HS-5 (cell line): ENCODE measurements at regions not wholly inside any gene's neighbourhood (a gene's known extent, or its start where the extent isn't known, plus 50 kb on each side); places are given as distances from the start of the nearest gene placed in this dataset.

ENCODE experiments used
- DNase-seq: peaks from one replicate; pipeline ENCODE4 v3.0.0-alpha.2; 2012; ENCODE audit warnings: low read depth

DNA sequence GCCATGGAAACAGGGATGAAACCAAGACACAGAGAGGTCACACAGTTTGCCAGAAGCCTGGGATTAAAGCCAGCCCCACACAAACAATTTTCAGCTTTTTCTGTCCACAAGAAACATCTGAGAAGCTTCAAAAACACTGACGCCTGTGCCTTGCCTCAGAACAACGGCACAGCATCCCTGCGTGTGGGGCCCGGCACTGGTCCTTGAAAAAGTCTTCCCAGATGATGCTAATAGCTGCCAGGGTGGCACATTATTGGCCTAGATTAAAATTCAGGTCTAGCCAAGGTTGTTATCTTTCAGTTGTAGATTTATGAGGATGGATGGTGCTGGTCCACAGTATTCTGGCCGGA, 321.4 kb downstream of the HAPSTR1 start:
- no peak for DNase-seq

DNA sequence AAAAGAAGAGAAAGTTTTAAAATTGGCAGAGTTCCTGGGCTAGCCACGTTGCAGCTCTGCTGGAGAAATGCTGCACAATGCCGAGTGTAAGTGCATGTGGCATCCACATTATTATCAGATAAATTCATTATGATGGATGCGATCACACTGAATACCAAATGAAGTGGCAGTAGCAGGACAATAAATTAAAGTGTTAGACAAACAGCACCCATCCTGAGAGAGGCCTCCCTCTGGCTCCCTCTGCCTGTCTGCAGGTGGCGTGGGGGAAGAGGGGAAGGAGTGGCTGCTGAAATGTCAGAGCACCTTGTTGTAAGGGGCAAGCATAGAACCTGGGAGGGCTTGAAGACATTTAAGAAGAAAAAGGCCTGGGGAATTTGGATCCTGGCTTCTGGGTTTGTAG, 324.1 kb downstream of the HAPSTR1 start:
- no peak for DNase-seq

DNA sequence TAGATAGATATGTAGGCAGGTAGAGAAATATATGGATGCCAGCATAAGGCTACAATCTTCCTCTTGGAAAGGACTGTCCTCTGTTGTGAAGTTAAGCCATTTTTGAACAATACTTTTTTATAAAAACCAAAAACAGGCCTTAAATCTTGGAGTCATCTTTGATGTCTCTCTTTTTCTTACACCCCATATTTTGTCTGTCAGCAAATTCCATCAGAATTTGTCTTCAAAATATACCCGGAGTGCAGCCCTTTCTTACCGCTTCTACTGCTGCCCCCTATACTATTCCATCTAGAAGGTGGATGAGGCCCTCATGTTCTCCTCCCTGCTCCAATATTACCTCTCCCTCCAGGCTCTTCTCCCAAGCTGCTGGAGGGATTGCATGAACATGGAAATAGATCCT, 326.5 kb downstream of the HAPSTR1 start:
- no peak for DNase-seq

DNA sequence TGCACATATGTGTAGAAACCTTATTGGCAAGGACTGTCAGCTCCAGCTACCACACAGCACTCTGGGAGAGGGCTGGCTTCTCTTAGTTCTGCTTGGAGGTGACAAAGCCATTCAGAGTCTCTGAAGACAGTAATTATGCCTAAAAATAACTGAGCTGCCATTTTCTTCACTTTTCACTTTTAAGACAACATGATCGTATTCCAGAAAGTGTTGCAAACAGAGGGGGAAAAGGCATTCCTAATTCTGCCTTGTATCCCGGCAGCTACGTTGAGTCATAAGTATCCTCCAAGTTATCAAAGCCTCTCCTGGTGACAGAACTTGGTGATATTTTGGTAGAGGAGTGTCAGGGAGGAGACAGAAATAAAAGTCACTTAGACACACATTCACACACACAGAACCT, 327.7 kb downstream of the HAPSTR1 start:
- DNase-seq = no peak

DNA sequence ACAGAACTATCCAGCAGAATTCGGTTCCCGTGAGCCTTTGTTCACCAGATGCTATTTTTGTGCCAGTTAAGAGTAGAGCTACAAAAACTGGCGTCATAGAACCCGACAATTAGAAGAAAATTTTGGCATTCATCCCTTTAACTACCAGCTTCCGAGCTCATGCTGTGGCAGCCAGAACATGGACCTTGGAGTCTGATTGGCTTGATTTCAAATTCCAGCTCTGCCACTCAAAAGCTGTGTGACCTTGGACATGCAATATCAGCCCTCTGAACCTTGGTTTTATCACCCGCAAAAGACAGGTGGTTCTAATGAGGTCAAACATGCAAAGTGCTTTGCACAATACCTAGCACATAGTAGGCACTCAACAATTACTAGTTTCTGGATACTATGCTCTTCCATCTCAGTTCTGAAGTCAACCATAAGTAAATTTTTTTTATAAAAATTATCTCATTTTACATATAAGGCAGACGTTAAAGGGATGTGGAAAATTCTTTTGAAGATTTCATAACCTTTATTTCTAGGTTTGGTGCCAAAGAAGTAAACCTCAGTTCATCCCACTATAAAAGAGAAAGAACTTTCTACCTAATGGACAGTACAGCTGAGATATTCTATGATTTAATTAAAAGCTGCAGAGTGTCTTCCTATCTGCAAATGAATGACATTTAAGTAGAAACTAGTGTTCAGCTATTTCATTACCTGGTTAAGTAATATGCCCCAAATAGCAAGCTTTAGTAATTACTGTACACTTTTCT, 331.5 kb downstream of the HAPSTR1 start:
- no peak for DNase-seq

DNA sequence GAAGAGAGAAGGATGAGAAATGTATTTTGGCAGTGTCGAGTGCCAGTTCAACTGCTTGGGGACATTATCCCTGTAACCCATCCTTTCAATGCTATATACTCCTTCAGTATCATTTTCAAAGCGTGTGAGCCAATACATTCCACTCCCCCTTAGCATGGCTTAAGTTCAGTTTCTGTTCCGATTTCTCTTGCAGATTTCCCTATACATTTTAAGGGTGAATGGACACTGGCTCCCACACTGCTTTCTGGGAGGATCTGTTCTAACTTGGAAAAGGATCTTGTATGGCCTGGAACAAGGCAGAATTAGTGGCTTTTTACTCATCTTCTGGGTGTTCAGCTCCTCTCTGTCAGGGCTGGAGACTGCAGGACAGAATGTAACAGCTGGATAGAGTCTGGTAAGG, 333.8 kb downstream of the HAPSTR1 start:
- no peak for DNase-seq

DNA sequence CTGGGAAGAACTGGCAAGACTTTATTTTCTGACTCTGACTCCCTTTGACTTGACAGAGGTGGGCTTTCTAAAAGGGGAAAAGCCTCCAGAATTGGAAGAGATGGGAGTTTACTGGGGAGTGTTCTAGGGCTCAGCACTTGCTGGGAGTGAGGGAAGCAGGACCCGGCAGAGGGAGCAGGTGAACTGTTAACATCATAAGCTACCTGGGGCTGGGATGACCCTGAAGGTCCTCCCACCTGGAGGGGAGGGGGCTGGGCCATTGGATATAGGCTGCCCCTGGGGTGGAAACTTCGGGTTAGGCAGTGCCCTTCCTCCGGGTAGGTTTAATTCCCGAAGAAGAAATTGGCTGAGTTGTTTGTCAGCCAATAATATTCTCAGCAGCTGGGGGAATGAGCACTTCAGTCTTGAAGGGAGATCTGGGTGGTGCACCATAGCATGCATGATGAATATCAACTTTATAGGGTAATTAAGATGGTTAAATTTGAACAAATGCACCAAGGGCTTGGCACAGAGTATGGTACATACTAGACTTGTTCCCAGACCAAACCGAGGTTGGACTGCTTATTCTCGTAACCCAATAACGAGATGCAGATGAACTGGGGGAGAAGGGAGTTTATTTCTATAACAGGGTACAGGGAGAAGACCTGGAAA, 337.0 kb downstream of the HAPSTR1 start:
- DNase-seq = no peak

DNA sequence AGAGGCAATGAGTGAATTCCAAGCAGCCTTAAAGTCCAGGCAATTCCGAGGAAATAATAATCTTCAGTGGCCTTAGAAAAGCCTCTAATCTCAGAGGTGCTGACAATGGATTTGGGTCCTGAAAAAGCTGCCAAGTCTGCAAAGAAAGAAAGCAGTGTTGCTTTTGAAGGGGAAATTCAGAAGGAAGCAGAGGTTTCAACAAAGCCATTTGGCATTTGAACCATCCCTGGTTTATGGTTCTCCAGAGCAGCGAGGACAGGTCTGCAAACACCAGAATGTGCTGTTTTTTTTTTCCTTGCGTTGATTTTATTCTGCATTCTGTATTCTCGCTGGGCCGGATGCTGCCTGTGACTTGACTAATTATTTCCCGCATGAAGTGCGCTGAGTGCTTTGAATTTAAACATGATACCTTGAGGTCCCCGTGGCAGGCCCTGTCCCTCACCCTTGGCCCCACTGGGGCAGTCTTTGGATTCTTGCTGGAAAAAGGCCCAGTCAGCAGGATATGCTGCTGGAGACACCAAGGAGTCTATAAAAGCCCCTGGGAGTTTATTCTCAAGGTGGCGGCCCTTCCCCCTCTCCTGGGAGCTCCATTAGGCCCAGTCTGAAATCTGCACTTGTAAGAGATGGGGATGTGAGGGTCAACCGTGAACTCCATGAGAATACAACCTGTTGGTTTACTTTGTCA, 338.3 kb downstream of the HAPSTR1 start:
- DNase-seq = no peak

DNA sequence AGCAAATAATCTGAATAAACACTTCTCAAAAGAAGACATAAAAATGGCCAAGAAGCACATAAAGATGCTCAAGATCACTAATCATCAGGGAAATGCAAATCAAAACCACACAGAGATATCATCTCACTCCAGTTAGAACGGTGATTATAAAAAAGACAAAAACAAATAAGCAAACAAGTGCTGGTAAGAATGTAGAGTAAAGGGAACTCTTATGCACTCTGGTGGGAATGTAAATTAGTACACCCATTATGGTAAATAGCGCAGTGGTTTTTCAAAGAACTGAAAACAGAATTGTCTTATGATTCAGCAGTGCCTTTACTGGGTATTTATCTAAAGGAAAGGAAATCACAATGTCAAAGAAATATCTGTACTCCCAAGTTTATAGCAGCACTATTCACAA, 343.2 kb downstream of the HAPSTR1 start:
- DNase-seq = no peak

DNA sequence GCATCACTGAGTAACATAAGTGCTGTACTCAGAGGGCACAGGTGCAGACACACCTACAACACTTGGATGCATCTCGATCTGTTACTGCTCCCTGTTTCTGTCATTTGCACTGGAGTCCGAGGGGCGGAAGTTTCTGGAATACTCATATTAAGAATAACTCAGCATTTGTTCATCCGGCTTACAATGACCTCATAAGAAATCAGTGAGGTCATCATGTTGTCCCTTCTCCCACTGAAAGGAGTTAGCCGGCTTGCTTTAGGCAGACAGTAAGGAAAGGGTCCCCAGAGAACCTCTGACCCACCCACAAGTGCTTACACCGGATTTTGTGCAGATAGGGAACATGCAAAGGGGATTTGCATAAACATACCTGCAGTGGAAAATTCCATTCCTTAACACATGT, 344.7 kb downstream of the HAPSTR1 start:
- no peak for DNase-seq

DNA sequence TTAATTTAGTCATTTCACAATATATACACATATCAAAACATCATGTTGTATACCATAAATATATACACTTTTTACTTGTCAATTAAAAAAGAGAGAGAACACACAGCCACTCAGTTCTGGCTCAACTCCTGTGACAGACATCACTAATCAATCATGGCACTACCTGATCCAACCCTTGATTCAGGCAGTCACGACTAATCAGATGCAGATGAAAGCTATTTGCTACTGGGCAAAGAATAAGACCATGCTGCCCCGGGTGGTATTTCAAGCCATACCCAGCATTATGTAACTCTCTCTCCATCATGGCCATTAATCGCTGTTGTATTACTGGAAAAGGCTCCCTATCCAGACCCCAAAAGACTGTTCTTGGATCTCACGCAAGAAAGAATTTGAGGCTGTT, 345.7 kb downstream of the HAPSTR1 start:
- DNase-seq = no peak

DNA sequence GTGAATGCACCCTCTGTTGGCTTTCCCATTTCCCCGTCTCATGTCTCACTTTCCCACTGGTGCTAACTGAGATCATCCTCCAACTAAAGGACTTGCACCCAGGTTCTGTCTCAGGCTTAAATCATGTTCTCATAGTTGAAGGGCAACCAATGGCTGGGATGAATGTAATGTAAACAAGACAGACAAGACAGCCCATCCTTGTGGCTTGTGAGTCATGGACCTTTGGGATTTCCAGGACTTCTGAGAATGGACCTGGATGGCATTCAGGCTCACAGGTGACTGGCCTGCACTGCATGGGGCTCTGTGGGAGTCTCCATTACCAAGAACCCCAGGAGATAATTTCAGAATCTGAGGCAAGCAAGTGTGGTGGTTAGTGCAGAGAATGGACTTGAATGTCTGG, 347.5 kb downstream of the HAPSTR1 start:
- no peak for DNase-seq

DNA sequence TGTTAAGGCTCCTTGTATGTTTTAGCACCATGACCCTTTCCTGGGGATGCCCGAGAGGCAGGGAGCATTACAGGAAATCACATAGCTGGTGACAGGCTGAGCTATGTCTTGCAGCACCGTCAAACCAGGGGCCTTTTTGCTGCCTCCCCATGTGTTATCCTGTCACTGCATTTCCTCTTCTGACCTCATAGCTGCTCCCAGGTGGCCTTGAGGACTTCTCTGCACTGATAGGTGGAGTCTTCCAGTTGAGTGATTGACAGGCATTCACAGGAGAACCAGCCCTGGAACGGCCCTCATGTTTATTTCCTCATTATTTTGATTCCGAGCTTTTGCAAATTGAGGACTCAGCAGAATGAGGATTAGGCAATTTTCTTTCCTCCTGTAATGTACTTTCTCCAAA, 349.6 kb downstream of the HAPSTR1 start:
- DNase-seq = no peak

DNA sequence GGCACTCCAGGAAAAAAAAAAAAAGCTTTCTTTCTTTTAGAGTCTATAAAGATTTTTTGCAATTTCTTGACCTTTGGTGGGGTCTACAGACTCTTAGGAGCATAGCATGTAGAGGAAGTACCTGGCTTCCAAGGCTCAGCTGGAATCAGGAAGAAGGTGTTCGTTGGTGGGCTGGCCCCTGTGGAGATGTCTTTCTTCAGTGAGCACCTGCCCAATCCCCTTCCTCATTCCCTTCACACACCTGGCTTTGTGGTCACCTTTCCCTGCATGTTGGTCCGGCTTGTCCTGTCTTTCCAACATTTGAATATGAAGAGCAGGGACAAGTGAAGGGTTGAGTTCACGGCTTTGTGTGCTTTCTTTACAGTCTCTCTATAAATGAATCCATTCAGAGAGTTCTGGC, 352.4 kb downstream of the HAPSTR1 start:
- no peak for DNase-seq

DNA sequence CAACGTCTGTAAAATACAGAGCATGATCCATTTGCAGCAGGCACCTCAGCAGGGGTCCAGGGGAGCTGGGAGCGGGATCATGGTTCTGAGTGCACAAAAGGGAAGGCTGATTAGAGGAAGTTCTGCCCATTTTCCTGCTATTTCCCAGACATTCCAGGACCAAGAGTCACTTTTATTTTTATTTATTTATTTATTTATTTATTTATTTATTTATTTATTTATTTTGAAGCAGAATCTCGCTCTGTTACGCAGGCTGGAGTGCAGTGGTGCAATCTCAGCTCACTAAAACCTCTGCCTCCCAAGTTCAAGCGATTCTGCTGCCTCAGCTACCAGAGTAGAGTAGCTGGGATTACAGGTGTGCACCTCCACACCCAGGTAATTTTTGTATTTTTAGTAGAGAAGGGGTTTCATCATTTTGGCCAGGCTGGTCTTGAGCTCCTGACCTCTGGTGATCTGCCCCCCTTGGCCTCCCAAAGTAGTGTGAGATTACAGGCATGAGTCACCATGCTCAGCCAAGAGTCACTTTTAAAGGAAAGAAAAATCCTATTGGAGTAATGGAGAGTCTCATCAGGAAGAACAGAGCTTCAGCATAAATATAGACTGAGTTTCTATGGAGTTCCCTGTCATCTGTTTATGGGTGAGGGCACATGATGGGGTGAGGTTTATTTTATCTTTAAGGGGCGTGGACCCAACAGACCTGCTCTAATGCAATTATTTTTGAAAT, 355.2 kb downstream of the HAPSTR1 start:
- no peak for DNase-seq

DNA sequence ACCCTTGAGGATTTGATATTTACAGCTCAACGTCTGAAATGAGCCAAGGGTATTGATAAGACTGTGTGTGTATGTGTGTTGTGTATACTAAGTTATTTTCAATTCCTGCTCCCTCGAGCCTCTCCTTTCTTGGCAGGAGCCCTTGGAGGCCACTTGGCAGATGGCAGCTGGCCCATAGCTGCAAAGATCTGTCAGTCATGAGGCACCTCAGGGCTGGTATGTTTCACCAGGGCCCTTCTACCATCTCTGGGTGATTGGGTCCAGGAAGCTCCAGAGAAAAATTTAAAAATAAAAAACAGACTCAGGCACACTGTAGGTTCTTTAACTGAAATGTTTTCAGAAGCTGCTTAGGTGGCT, 355.7 kb downstream of the HAPSTR1 start:
- DNase-seq = no peak

DNA sequence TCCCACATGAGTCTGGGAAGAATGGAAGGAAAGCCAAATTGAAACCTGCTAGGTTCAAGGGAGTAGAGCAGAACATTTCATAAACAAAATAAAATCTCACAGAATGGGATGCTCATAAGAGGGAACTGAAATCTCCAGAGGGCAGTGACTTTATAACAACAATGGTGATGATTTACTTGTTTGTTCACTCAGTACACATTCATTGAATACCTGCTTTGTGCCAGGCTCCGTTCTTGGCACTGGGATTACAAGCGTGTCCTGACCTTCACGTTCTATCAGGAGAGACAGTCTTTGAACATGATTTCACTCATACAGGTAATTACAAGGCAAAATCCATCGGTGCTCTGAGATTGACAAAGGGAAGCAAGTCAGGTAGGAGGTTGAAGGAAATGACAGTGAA, 356.3 kb downstream of the HAPSTR1 start:
- DNase-seq = no peak

DNA sequence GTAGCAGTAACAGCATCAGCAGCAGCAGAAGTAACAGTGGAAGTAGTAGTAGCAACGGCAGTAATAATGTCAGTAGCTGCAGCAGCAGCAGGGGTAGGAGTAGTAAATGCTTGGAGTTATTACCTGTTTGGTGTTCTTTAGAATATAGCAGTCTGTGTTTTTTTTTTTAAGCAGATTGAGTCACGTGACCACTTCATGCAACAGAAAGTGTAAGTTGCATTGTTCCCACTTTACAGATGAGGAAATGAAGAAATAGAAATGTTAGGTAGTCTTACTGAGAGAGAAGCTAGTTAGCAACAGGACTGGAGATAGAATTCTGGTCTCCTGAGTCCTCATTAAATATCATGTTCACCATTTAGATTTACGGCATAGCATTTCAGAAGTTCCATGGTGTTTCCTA, 358.2 kb downstream of the HAPSTR1 start:
- no peak for DNase-seq

DNA sequence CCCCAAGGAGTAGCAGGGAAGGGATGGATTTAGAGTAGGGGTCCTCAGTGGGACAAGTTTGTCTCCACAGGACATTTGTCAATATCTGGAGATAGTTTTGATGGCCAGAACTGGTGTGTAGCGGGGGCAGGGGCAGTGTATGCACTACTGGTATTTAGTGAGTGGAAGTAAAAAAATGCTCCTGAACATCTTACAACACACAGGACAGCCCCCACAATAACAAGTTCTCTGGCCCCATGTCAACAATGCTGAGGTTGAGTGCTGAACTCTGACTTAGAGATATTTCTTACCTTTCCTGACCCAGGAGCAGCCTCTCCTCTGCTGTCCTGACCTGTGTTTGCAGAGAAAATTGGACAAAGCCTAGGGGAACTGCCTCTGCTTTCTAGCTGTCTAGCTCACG, 365.8 kb downstream of the HAPSTR1 start:
- DNase-seq = no peak

DNA sequence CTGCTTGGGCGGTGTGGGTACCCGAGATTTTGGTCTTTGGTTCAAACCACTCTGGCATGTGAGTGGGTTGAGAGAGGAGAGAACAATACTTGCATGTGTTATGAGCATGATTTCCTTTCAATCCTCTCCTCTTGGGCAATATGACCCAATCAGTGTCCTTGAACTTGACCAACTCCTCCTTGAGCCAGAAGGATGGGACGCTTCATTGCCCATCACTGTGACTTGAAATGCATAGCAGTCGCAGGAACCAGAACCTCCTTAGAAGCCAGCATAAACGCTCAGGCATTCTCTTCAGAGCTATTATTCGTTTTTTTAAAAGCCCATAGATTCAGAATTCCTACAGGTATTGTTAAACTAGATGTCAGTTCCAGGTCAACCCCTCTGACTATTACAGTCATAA, 367.4 kb downstream of the HAPSTR1 start:
- no peak for DNase-seq

DNA sequence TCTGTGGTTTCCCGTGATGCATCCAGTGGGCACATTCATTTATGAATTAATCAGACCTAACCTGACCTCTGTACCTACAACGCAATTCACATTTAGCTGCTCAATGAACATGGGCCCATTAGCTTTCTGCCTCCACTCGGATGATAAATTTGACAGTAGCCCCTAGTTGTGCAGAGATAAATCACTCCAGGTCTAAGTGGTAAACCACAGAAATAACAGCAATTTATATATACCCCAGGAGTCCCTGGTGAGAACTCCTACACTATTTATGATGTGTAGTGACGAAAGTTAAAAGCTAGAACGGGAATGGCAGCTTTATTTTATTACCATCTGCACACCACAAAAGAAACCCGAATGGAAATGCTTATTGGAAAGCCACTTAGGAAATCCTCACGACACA, 371.5 kb downstream of the HAPSTR1 start:
- no peak for DNase-seq

DNA sequence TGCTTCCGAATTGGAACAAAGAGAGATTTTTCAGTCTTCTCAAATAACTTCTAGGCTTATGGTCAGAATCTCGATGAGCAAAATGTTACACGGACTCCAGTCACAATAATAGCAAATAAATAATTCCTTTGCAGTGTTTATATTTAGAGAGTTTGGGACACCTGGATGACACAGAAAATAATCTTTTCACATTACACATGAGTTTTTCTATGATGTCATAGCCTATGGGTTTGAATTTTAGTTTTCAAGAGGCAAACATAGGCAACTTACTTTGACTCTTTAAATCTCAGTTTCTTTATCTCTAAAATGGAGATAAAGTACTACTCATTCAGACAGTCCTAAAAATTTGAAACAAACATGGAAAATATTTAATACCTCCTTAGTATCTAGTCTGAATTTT, 372.0 kb downstream of the HAPSTR1 start:
- DNase-seq = no peak

DNA sequence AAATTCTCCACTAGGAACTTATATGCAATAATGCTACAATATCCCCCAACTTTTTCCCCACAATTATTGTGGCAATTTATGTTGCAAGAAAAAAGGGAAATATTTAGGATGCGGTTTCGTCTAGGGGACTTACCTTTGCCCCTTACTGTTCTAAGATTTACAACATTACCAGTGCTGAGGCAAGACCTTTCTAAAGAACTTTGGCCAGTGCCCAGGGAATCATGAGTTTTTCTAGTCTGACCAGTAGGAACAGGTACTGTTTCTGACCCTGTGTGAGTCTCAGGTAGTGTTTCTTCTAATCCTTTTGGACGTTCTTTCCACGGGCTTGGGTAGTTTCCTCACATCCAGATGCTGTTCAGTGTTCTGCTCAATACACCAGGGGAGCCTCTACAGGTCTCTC, 373.7 kb downstream of the HAPSTR1 start:
- DNase-seq = no peak
